GM12891 (cell line): ENCODE measurements at regions not wholly inside any gene's neighbourhood (a gene's known extent, or its start where the extent isn't known, plus 50 kb on each side); places are given as distances from the start of the nearest gene placed in this dataset.
A peak's percentile ranks its signal among the peaks of the same experiment; 100 is the strongest.
"Not testable (repeated sequence)": the region's sequence is repeated elsewhere in the genome, so short reads cannot be mapped to it uniquely, and the experiment has no call there.

ENCODE experiments used
- DNase-seq: peaks from one replicate; pipeline ENCODE4 v3.0.0; 2011; ENCODE audit warnings: low spot score; ENCODE audit not compliant: insufficient read length
- FAIRE-seq: peaks from 2 replicates; lab custom pipeline; 2011; peaks lifted over from hg19 to GRCh38; lab: Jason Lieb, UNC
- PAX5 ChIP-seq: IDR thresholded peaks from 2 replicates; pipeline ENCODE4 v1.6.1; 2011; ENCODE audit warnings: low read length, moderate library complexity, mild to moderate bottlenecking; ENCODE audit not compliant: insufficient read depth, severe bottlenecking
- POLR2A ChIP-seq: IDR thresholded peaks from 2 replicates; pipeline ENCODE4 v1.6.1; 2011; ENCODE audit warnings: low read depth, low read length, control low read depth
- POLR2AphosphoS5 ChIP-seq: IDR thresholded peaks from 2 replicates; pipeline ENCODE4 v1.6.1; 2011; ENCODE audit warnings: low read depth, low read length, control low read depth
- POU2F2 ChIP-seq: IDR thresholded peaks from 2 replicates; pipeline ENCODE4 v1.6.1; 2011; ENCODE audit warnings: low read depth, mild to moderate bottlenecking, control low read depth, low read length, moderate library complexity
- SPI1 ChIP-seq: IDR thresholded peaks from 2 replicates; pipeline ENCODE4 v1.6.1; 2011; ENCODE audit warnings: low read depth, low read length, control low read depth
- TAF1 ChIP-seq: IDR thresholded peaks from 2 replicates; pipeline ENCODE4 v1.6.1; 2011; ENCODE audit warnings: low read depth, low read length, control low read depth

DNA sequence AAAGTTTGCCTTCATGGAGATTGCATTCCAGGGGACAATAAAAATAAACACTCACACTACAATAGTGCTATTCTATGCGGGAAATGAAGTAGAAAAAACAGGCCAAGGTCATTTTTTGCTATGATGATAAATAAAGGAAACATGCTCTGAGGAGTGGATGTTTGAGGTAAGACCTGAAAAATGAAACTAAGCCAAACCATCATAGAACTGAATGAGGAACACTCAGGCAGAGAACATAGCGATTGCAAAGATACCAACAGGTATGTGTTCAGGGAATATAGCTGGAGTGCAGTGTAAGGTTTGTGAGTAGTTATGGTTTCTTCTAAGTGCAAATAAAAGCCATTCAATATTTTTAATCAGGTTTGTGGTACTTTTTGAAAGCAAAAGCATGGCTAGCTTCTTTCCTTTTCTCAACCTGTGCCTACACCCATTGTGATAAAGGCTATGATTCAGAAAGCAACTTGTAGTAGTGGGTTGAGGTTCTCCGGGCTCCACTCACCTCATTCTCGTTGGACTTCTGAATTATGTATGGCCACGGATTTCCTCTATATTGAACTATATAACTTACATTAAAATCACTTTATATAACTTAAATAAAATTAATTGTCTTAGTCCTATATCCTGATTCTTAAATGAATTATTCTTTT lies 278.2 kb upstream of the CHORDC1 start:
- no peak for FAIRE-seq
- no peak for TF ChIP-seq POLR2AphosphoS5
- TF ChIP-seq POLR2A, result no peak
- TF ChIP-seq POU2F2, result no peak
- TF ChIP-seq PAX5, result no peak

DNA sequence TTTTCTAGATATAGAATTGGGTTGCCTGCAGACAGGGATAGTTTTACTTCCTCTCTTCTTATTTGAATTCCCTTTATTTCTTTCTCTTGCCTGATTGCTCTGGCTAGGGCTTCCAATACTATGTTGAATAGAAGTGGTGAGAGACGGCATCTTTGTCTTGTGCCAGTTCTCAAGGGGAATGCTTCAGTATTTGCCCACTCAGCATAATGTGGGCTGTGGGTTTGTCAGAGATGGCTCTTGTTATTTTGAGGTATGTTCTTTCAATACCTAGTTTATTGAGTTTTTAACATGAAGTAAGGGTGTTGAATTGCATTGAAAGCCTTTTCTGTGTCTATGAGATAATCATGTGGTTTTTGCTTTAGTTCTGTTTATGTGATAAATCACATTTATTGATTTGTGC lies 273.9 kb upstream of the CHORDC1 start:
- DNase-seq (no peak), FAIRE-seq (no peak)
- TF ChIP-seq POLR2A (no peak), POLR2AphosphoS5 (no peak), POU2F2 (no peak), SPI1 (no peak), PAX5 (no peak)

More for the DNA sequence above, 278.2 kb upstream of the CHORDC1 start:
- DNase-seq, result no peak

DNA sequence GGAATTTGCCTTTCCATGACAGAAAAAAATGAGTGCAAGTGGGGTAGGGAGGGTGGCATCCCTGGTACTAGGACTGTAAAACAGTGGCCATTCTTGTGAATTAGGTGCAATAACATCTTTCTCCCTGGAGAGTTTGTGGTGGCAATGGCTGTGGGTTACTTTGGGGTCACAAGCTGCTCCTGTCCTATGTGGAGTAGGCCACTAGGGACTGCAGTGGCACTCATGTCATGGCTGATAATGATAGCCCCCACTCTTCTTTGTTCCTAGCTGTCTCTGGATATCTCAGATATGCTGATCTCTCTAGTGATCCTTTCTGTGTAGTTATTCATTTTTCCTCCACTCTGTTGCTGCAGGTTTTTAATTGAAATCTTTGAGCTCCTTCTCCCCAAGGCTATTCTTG lies 270.5 kb upstream of the CHORDC1 start:
- no peak for DNase-seq
- TF ChIP-seq TAF1 (no peak), POLR2A (no peak), POU2F2 (no peak), POLR2AphosphoS5 (no peak), PAX5 (no peak), SPI1 (no peak)

DNA sequence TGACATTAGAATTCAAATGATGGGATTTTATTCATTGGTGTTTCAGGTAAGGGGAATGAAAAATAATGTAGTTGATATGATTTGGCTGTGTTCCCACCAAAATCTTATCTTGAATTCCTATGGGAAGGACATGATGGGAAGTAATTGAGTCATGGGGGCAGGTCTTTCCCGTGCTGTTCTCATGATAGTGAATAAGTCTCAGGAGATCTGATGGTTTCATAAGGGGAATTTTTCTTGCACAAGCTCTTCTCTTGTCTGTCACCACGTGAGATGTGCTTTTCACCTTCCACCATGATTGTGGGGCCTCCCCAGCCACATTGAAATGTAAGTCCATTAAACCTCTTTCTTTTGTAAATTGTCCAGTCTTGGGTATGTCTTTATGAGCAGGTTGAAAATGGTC lies 268.6 kb upstream of the CHORDC1 start:
- TF ChIP-seq TAF1 (no peak), SPI1 (no peak), POLR2A (no peak), POU2F2 (no peak), POLR2AphosphoS5 (no peak), PAX5 (no peak)
- DNase-seq, result no peak
- no peak for FAIRE-seq

More for the DNA sequence above, 270.5 kb upstream of the CHORDC1 start:
- FAIRE-seq, result no peak

GRCh38 chr11:90476442-90477007 lies 253.7 kb upstream of the CHORDC1 start:
- no peak for TF ChIP-seq POLR2A
- peak; percentile 61 for TF ChIP-seq SPI1
- DNase-seq (no peak), FAIRE-seq (peak; percentile 80)

DNA sequence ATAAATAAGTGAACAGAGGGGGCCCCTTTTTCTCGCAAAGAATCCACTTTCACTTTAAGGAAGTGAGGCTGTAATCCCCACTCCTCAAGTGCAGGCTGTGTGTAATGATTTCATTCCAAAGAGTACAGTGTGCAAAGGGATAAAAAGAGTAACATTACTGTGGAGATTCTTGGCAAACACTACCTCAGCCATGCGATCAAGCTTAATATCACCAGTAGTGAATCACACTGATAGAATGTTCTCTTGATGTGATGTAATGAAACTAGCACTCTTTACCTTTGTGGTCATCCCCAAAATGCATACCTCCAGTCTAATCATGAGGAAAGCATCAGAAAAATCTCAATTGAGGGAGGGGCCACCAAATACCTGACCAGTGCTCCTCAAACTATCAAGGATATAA lies 246.1 kb upstream of the CHORDC1 start:
- TF ChIP-seq POLR2A (no peak), TAF1 (no peak), POU2F2 (no peak), POLR2AphosphoS5 (no peak), SPI1 (no peak), PAX5 (no peak)
- FAIRE-seq, result no peak
- no peak for DNase-seq

- no peak for FAIRE-seq
- TF ChIP-seq TAF1 (no peak), POLR2A (no peak), POLR2AphosphoS5 (no peak), POU2F2 (no peak), PAX5 (no peak), SPI1 (no peak)
- DNase-seq, result no peak
These were observed 242.7 kb upstream of the CHORDC1 start for GRCh38 chr11:90465553-90465952.

DNA sequence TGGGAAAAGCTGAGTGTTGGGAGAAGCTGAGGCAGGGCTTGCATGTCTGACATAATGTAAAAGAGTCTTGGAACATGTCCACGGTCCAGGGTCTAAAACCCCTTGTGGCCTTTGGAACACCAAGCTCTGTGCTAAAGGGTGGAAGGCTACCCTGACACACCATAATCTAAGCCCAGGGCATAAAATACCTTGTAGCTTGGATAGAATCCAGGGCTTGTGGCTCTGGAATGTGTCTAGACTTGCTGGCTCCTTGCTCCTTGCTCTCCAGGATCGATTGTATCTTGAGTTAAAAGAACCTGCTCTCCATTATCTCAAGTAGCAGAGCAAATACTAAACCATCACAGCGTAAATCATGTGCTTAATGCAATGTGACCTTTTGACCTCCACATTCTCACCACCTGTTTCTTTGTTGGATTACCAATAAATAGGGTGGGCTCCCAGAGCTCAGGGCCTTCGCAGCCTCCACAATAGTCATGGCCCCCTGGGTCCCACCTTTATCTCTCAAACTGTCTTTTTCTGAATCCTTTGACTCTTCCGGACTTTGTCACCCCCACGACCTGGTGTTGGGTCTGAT lies 232.6 kb upstream of the CHORDC1 start:
- FAIRE-seq, DNase-seq: not testable (repeated sequence)

- DNase-seq, result no peak
- TF ChIP-seq POLR2A, result no peak
- TF ChIP-seq POLR2AphosphoS5, result no peak
- FAIRE-seq, result no peak
These were observed 230.7 kb upstream of the CHORDC1 start for GRCh38 chr11:90453525-90453924.

DNA sequence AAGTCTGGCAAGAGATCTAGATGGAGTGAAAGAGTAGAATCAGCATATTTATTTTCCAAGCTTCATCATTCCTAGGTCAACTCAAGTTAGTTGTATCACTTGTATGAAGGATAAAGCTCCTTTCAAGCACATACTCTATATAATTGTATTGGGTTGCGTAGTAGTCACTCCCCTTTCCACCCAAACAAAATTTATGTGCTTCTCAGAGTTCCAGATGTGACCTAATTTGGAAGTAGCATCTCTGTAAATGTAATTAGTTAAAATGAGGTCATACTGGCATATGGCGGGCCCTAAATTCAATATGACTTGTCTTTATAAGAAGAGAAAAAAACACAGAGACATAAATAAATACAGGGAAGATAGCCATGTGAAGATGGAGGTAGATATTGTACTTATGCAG lies 226.8 kb upstream of the CHORDC1 start:
- DNase-seq (no peak), FAIRE-seq (no peak)
- TF ChIP-seq PAX5 (no peak), POLR2A (no peak), SPI1 (no peak), POU2F2 (no peak), POLR2AphosphoS5 (no peak), TAF1 (no peak)
